ENCODE measurements at regions not wholly inside any gene's neighbourhood (a gene's known extent, or its start where the extent isn't known, plus 50 kb on each side); places are given as distances from the start of the nearest gene placed in this dataset.

DNA sequence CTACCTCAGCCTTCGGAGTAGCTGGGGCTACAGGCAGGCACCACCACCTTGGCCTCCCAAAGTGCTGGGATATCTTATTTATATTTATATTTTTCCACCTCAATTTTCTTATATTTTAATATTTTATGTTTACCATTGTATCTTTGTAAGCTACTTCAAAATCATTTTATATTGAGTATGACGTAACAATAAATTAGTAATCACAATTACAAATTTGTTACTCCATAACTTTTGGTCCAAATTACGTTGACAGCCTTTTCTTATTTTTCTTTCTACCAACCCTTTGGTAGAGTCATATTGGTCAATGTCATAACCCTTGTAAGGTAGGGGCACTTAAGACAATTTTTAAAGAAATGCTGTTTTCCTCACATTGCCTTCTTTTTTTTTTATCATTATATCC is 104.0 kb upstream of the H2AZ1 start:
- Histone ChIP-seq H3K9me3 (replicated peaks in 1 of 2; ENCODE audit: control insufficient read depth in 1 of 2, insufficient read depth in 1 of 2, low read length in 2 of 2) (peaks cover 2 to 5% of the 10 kb centered on the region in 2 donors), H3K9ac (ENCODE audit: insufficient read depth, low read length, poor library complexity, severe bottlenecking) (no peak overlapping the region), H3K4me2 (replicated peaks; ENCODE audit: extremely low read depth, low read length, poor library complexity, severe bottlenecking) (no peak overlapping the region), H3K4me3 (replicated peaks in 1 of 3; ENCODE audit: low read depth in 2 of 3, low read length in 3 of 3) (no peak overlapping the region), H3K79me2 (ENCODE audit: insufficient read depth, low read length) (no peaks in the 10 kb centered on the region), H3K4me1 (ENCODE audit: control insufficient read depth in 1 of 2, insufficient read depth in 2 of 2, low read length in 2 of 2) (no peaks in the 10 kb centered on the region), H4K20me1 (ENCODE audit: insufficient read depth, low read length) (no peaks in the 10 kb centered on the region), H3K27ac (ENCODE audit: low read depth in 1 of 2, low read length in 2 of 2) (no peak overlapping the region), H3K27me3 (ENCODE audit: control insufficient read depth in 2 of 2, insufficient read depth in 2 of 2, low read length in 2 of 2) (no peaks in the 10 kb centered on the region), H3K36me3 (replicated peaks in 1 of 2; ENCODE audit: control insufficient read depth in 1 of 2, insufficient read depth in 2 of 2, low read length in 2 of 2) (no peaks in the 10 kb centered on the region), H2AFZ (ENCODE audit: insufficient read depth, low read depth, low read length, poor library complexity, severe bottlenecking) (no peak overlapping the region)
- no CpG with 5 or more reads among the region's 3 CpGs for WGBS (ENCODE audit: insufficient coverage)
- H3K27me3 Mint-ChIP-seq (ENCODE audit: low read depth in 3 of 3), result peaks cover 2 to 3% (median 2%) of the 10 kb centered on the region in 3 donors
- peaks cover 0 to 6% (median 3%) of the 10 kb centered on the region in 7 donors for H3K9me3 Mint-ChIP-seq
- DNase-seq, result no peak
- H3K4me1 Mint-ChIP-seq, result no peaks in the 10 kb centered on the region
- no peak for TF ChIP-seq CTCF (IDR thresholded peaks at IDR 0.05)
- no peak overlapping the region for H3K4me3 Mint-ChIP-seq
- H3K36me3 Mint-ChIP-seq, result no peaks in the 10 kb centered on the region
- intact Hi-C loops (cut with micrococcal nuclease), result no loop called here
- H3K27ac Mint-ChIP-seq, result no peak overlapping the region

DNA sequence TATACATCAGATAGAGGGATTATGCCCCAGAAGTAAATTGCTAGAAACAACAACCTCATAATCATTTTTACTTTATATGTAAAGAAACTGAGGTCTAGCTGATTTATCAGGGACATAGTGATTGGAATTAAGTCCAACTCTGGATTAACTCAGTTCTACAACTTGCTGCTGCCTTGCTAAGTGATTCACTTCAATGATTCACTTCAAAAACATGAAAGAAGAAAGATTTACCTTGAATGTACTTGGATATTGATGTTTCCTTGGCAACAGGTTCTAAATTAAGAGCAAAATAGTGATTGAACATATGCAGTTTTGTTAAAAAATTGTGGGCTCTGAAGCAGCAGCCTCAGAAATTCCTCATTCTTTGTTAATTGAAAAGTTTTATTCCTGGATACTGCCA is 99.8 kb upstream of the H2AZ1 start:
- Histone ChIP-seq H3K4me3 (replicated peaks in 1 of 3; ENCODE audit: low read depth in 2 of 3, low read length in 3 of 3) (no peak overlapping the region), H4K20me1 (ENCODE audit: insufficient read depth, low read length) (no peaks in the 10 kb centered on the region), H3K4me1 (ENCODE audit: control insufficient read depth in 1 of 2, insufficient read depth in 2 of 2, low read length in 2 of 2) (no peaks in the 10 kb centered on the region), H3K27me3 (ENCODE audit: control insufficient read depth in 2 of 2, insufficient read depth in 2 of 2, low read length in 2 of 2) (no peaks in the 10 kb centered on the region), H3K79me2 (ENCODE audit: insufficient read depth, low read length) (no peaks in the 10 kb centered on the region), H3K36me3 (replicated peaks in 1 of 2; ENCODE audit: control insufficient read depth in 1 of 2, insufficient read depth in 2 of 2, low read length in 2 of 2) (no peaks in the 10 kb centered on the region), H3K4me2 (replicated peaks; ENCODE audit: extremely low read depth, low read length, poor library complexity, severe bottlenecking) (no peak overlapping the region), H3K27ac (ENCODE audit: low read depth in 1 of 2, low read length in 2 of 2) (no peak overlapping the region), H3K9me3 (replicated peaks in 1 of 2; ENCODE audit: control insufficient read depth in 1 of 2, insufficient read depth in 1 of 2, low read length in 2 of 2) (peaks cover 4 to 5% of the 10 kb centered on the region in 2 donors), H3K9ac (ENCODE audit: insufficient read depth, low read length, poor library complexity, severe bottlenecking) (no peak overlapping the region), H2AFZ (ENCODE audit: insufficient read depth, low read depth, low read length, poor library complexity, severe bottlenecking) (no peak overlapping the region)
- H3K4me1 Mint-ChIP-seq, result no peaks in the 10 kb centered on the region
- H3K4me3 Mint-ChIP-seq, result no peak overlapping the region
- TF ChIP-seq CTCF (IDR thresholded peaks at IDR 0.05), result no peak
- H3K27ac Mint-ChIP-seq, result no peak overlapping the region
- intact Hi-C loops (cut with micrococcal nuclease), result no loop called here
- H3K27me3 Mint-ChIP-seq (ENCODE audit: low read depth in 3 of 3), result no peaks in the 10 kb centered on the region
- H3K36me3 Mint-ChIP-seq, result no peaks in the 10 kb centered on the region
- DNase-seq, result no peak
- H3K9me3 Mint-ChIP-seq, result peaks cover 0 to 10% (median 3%) of the 10 kb centered on the region in 7 donors
